GM12878 (cell line): ENCODE measurements at regions not wholly inside any gene's neighbourhood (a gene's known extent, or its start where the extent isn't known, plus 50 kb on each side); places are given as distances from the start of the nearest gene placed in this dataset.

Experiments
- CHD1 ChIP-seq: IDR thresholded peaks from 2 replicates; pipeline ENCODE4 v1.6.1; 2012; ENCODE audit warnings: low read depth, low read length, improper control_type of control experiment
- CHD4 ChIP-seq: fragments of 200-600 bp; sonication (generic); IDR thresholded peaks from 2 replicates; pipeline ENCODE4 v1.6.1; 2016; ENCODE audit warnings: mild to moderate bottlenecking
- KAT2A ChIP-seq: conservative IDR thresholded peaks from 2 replicates; pipeline ENCODE4 v1.6.1; 2011; ENCODE audit warnings: low read depth, low read length; ENCODE audit not compliant: control insufficient read depth
- NFIC ChIP-seq: IDR thresholded peaks from 2 replicates; pipeline ENCODE4 v1.6.1; 2012; ENCODE audit warnings: low read depth, mild to moderate bottlenecking, inconsistent platforms, low read length, moderate library complexity
- NR2F1 ChIP-seq: fragments of 450-650 bp; conservative IDR thresholded peaks from 2 replicates; pipeline ENCODE4 v1.6.1; 2017; ENCODE audit warnings: mild to moderate bottlenecking
- POU2F2 ChIP-seq: IDR thresholded peaks from 3 replicates; pipeline ENCODE4 v1.6.1; 2011; ENCODE audit warnings: low read depth, mild to moderate bottlenecking, low read length, borderline replicate concordance
- RAD21 ChIP-seq: IDR thresholded peaks from 2 replicates; pipeline ENCODE4 v1.6.1; 2011; ENCODE audit warnings: mild to moderate bottlenecking, low read depth, low read length, moderate library complexity; ENCODE audit not compliant: insufficient read depth
- TAF1 ChIP-seq: IDR thresholded peaks from 2 replicates; pipeline ENCODE4 v1.6.1; 2011; ENCODE audit warnings: mild to moderate bottlenecking, low read depth, low read length, borderline replicate concordance
- TBL1XR1 ChIP-seq: IDR thresholded peaks from 2 replicates; pipeline ENCODE4 v1.6.1; 2012; ENCODE audit warnings: low read depth, low read length, improper control_type of control experiment
- TF ChIP-seq, protein P1 (sequence below), 3 experiments: IDR thresholded peaks in 2 of 3; conservative IDR thresholded peaks in 1 of 3; 2 replicates each; pipeline ENCODE4 v1.5.1; 2011; ENCODE audit warnings: low read depth in 3 of 3, low read length in 3 of 3, mild to moderate bottlenecking in 3 of 3, control low read depth in 2 of 3, moderate library complexity in 2 of 3, inconsistent platforms in 1 of 3, mixed read lengths in 1 of 3; ENCODE audit not compliant: control insufficient read depth in 2 of 3, insufficient read depth in 1 of 3; ENCODE audit errors: extremely low read depth in 1 of 3
- TF ChIP-seq, protein P2 (sequence below): fragments of 450-650 bp; formaldehyde crosslinking; IDR thresholded peaks from 2 replicates; pipeline ENCODE4 v1.5.0; 2022; ENCODE audit warnings: mild to moderate bottlenecking, missing genetic modification characterization

DNA sequence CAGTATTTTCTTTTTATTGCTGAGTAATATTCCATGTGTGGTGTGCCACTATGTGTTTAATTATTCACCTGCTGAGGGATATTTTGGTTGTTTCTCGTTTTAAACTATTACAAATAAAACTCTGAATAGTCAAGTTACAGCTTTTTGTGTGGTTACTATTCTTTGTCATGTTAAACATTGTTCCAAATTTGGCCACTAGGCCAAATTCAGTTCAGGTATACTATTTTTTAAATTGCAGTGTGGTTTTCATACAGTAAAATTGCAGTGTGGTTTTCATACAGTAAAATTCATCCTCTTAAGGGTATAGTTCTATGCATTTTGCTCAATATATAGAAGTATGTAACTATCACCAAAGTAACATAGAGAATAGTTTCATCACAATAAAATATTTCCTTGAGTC lies 97.4 kb upstream of the FAM3C start:
- TF ChIP-seq, protein P1, sequence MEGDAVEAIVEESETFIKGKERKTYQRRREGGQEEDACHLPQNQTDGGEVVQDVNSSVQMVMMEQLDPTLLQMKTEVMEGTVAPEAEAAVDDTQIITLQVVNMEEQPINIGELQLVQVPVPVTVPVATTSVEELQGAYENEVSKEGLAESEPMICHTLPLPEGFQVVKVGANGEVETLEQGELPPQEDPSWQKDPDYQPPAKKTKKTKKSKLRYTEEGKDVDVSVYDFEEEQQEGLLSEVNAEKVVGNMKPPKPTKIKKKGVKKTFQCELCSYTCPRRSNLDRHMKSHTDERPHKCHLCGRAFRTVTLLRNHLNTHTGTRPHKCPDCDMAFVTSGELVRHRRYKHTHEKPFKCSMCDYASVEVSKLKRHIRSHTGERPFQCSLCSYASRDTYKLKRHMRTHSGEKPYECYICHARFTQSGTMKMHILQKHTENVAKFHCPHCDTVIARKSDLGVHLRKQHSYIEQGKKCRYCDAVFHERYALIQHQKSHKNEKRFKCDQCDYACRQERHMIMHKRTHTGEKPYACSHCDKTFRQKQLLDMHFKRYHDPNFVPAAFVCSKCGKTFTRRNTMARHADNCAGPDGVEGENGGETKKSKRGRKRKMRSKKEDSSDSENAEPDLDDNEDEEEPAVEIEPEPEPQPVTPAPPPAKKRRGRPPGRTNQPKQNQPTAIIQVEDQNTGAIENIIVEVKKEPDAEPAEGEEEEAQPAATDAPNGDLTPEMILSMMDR (IDR thresholded peaks at IDR 0.05 in 2 of 3, conservative IDR thresholded peaks at IDR 0.05 in 1 of 3; ENCODE audit: control insufficient read depth in 2 of 3, extremely low read depth in 1 of 3, insufficient read depth in 1 of 3, low read depth in 3 of 3, low read length in 3 of 3), result no peak
- TF ChIP-seq TBL1XR1 (no peak), KAT2A (no peak), CHD4 (no peak), TAF1 (no peak), NFIC (no peak), POU2F2 (no peak), RAD21 (no peak), CHD1 (no peak), NR2F1 (no peak)
- TF ChIP-seq, protein P2, sequence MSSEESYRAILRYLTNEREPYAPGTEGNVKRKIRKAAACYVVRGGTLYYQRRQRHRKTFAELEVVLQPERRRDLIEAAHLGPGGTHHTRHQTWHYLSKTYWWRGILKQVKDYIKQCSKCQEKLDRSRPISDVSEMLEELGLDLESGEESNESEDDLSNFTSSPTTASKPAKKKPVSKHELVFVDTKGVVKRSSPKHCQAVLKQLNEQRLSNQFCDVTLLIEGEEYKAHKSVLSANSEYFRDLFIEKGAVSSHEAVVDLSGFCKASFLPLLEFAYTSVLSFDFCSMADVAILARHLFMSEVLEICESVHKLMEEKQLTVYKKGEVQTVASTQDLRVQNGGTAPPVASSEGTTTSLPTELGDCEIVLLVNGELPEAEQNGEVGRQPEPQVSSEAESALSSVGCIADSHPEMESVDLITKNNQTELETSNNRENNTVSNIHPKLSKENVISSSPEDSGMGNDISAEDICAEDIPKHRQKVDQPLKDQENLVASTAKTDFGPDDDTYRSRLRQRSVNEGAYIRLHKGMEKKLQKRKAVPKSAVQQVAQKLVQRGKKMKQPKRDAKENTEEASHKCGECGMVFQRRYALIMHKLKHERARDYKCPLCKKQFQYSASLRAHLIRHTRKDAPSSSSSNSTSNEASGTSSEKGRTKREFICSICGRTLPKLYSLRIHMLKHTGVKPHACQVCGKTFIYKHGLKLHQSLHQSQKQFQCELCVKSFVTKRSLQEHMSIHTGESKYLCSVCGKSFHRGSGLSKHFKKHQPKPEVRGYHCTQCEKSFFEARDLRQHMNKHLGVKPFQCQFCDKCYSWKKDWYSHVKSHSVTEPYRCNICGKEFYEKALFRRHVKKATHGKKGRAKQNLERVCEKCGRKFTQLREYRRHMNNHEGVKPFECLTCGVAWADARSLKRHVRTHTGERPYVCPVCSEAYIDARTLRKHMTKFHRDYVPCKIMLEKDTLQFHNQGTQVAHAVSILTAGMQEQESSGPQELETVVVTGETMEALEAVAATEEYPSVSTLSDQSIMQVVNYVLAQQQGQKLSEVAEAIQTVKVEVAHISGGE (CRISPR knock-in tag), result no peak
